IMR-90 (cell line): ENCODE measurements at regions not wholly inside any gene's neighbourhood (a gene's known extent, or its start where the extent isn't known, plus 50 kb on each side); places are given as distances from the start of the nearest gene placed in this dataset.

ENCODE experiments used
- BHLHE40 ChIP-seq: fragments of 150-350 bp; IDR thresholded peaks from 2 replicates; pipeline ENCODE4 v1.6.1; 2016; ENCODE audit warnings: mild to moderate bottlenecking, low read depth, low read length
- CEBPB ChIP-seq: IDR thresholded peaks from 2 replicates; pipeline ENCODE4 v1.6.1; 2012; ENCODE audit warnings: low read depth, low read length, improper control_type of control experiment
- FOS ChIP-seq: fragments of 150-350 bp; IDR thresholded peaks from 2 replicates; pipeline ENCODE4 v1.6.1; 2016; ENCODE audit warnings: low read depth, low read length
- MAFK ChIP-seq: IDR thresholded peaks from 2 replicates; pipeline ENCODE4 v1.6.1; 2012; ENCODE audit warnings: low read depth, low read length, improper control_type of control experiment
- MAZ ChIP-seq: IDR thresholded peaks from 2 replicates; pipeline ENCODE4 v1.6.1; 2012; ENCODE audit warnings: low read depth, mild to moderate bottlenecking, low read length, improper control_type of control experiment, moderate library complexity, borderline replicate concordance
- MXI1 ChIP-seq: IDR thresholded peaks from 2 replicates; pipeline ENCODE4 v1.6.1; 2012; ENCODE audit warnings: low read depth, mild to moderate bottlenecking, low read length, moderate library complexity, borderline replicate concordance
- NFE2L2 ChIP-seq: fragments of 150-350 bp; IDR thresholded peaks from 2 replicates; pipeline ENCODE4 v1.6.1; 2016; ENCODE audit warnings: low read depth, mild to moderate bottlenecking, low read length
- POLR2A ChIP-seq: IDR thresholded peaks from 2 replicates; pipeline ENCODE4 v1.6.1; 2012; ENCODE audit warnings: mild to moderate bottlenecking, low read depth, low read length
- RAD21 ChIP-seq: IDR thresholded peaks from 2 replicates; pipeline ENCODE4 v1.6.1; 2012; ENCODE audit warnings: low read length, improper control_type of control experiment
- RCOR1 ChIP-seq: IDR thresholded peaks from 2 replicates; pipeline ENCODE4 v1.6.1; 2012; ENCODE audit warnings: mild to moderate bottlenecking, low read length, improper control_type of control experiment; ENCODE audit not compliant: insufficient replicate concordance
- RFX5 ChIP-seq: IDR thresholded peaks from 2 replicates; pipeline ENCODE4 v1.8.0; 2012; ENCODE audit warnings: low read depth, mild to moderate bottlenecking, low read length, moderate library complexity
- SMC3 ChIP-seq: fragments of 150-350 bp; IDR thresholded peaks from 2 replicates; pipeline ENCODE4 v1.6.1; 2016; ENCODE audit warnings: low read depth, mild to moderate bottlenecking, antibody characterized with exemption, low read length, moderate library complexity
- TF ChIP-seq, protein P1 (sequence below): fragments of 150-350 bp; IDR thresholded peaks from 2 replicates; pipeline ENCODE4 v1.6.1; 2017; ENCODE audit warnings: mild to moderate bottlenecking, antibody characterized with exemption, low read length, low read depth
- TF ChIP-seq, protein P2 (sequence below): conservative IDR thresholded peaks from 2 replicates; pipeline ENCODE4 v1.5.1; 2012; ENCODE audit warnings: mild to moderate bottlenecking, low read depth, low read length, improper control_type of control experiment

DNA sequence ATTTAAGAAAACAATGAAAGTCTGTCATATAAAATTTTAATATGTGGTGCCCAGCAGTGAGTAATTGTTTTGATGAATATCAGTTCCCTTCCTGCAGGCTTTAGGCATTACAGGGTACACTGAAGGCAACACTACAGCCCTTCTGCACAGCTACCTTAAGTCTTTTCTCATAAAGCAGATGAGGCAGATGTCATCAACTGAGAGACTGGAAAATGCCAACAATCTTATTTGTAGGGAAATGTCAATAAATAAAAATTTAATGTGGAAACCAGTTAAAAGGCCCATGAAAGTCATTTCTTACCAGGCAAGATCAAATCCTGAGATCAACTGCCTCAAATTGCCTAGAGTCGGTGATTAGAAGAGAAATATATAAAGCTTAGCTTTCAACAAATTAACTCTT, 193.4 kb upstream of the NWD2 start:
- TF ChIP-seq CEBPB (no peak), RCOR1 (no peak), FOS (no peak), RFX5 (no peak), SMC3 (no peak), RAD21 (no peak), MAFK (no peak), POLR2A (no peak), MAZ (no peak), NFE2L2 (no peak), MXI1 (no peak), BHLHE40 (no peak)
- TF ChIP-seq, protein P1, sequence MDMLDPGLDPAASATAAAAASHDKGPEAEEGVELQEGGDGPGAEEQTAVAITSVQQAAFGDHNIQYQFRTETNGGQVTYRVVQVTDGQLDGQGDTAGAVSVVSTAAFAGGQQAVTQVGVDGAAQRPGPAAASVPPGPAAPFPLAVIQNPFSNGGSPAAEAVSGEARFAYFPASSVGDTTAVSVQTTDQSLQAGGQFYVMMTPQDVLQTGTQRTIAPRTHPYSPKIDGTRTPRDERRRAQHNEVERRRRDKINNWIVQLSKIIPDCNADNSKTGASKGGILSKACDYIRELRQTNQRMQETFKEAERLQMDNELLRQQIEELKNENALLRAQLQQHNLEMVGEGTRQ = no peak
- TF ChIP-seq, protein P2, sequence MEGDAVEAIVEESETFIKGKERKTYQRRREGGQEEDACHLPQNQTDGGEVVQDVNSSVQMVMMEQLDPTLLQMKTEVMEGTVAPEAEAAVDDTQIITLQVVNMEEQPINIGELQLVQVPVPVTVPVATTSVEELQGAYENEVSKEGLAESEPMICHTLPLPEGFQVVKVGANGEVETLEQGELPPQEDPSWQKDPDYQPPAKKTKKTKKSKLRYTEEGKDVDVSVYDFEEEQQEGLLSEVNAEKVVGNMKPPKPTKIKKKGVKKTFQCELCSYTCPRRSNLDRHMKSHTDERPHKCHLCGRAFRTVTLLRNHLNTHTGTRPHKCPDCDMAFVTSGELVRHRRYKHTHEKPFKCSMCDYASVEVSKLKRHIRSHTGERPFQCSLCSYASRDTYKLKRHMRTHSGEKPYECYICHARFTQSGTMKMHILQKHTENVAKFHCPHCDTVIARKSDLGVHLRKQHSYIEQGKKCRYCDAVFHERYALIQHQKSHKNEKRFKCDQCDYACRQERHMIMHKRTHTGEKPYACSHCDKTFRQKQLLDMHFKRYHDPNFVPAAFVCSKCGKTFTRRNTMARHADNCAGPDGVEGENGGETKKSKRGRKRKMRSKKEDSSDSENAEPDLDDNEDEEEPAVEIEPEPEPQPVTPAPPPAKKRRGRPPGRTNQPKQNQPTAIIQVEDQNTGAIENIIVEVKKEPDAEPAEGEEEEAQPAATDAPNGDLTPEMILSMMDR = no peak
